Kidney (tissue), 13 donors: ENCODE measurements at regions not wholly inside any gene's neighbourhood (a gene's known extent, or its start where the extent isn't known, plus 50 kb on each side); places are given as distances from the start of the nearest gene placed in this dataset.

ENCODE experiments used
- DNase-seq, 5 donors: peaks; one replicate each; pipeline ENCODE4 v3.0.0-alpha.2; 2013 to 2020
- FAIRE-seq: peaks from 2 replicates; lab custom pipeline; 2012; peaks lifted over from hg19 to GRCh38; lab: Jason Lieb, UNC
- H3K27ac ChIP-seq, 2 donors: one replicate each; pipeline ENCODE4 v1.7.0; 2013; ENCODE audit warnings: low read depth in 2 of 2, low read length in 2 of 2, inconsistent platforms in 1 of 2
- H3K27me3 ChIP-seq: one replicate; pipeline ENCODE4 v1.7.1; 2013; ENCODE audit warnings: low read length, inconsistent platforms; ENCODE audit not compliant: control insufficient read depth, insufficient read depth
- H3K36me3 ChIP-seq, 3 donors: one replicate each; pipeline versions ENCODE4 v1.7.0 to v1.7.1; 2013; ENCODE audit warnings: low read length in 3 of 3, control low read depth in 1 of 3, inconsistent platforms in 1 of 3; ENCODE audit not compliant: insufficient read depth in 3 of 3, control insufficient read depth in 2 of 3
- H3K4me1 ChIP-seq, 3 donors: one replicate each; pipeline versions ENCODE4 v1.7.0 to v1.7.1; 2013; ENCODE audit warnings: low read length in 3 of 3, inconsistent platforms in 1 of 3, low read depth in 1 of 3; ENCODE audit not compliant: control insufficient read depth in 2 of 3, insufficient read depth in 2 of 3
- H3K4me3 ChIP-seq, 3 donors: one replicate each; pipeline versions ENCODE4 v1.7.0 to v1.8.1; 2013; ENCODE audit warnings: low read length in 3 of 3, control low read depth in 1 of 3, inconsistent platforms in 1 of 3
- H3K9ac ChIP-seq, 3 donors: one replicate each; pipeline versions ENCODE4 v1.7.0 to v1.7.1; 2013; ENCODE audit warnings: low read length in 3 of 3, control low read depth in 1 of 3, inconsistent platforms in 1 of 3
- H3K9me3 ChIP-seq, 3 donors: one replicate each; pipeline versions ENCODE4 v1.7.0 to v1.7.1; 2013; ENCODE audit warnings: low read length in 3 of 3, control low read depth in 1 of 3, inconsistent platforms in 1 of 3; ENCODE audit not compliant: control insufficient read depth in 2 of 3, insufficient read depth in 1 of 3
- intact Hi-C: fragments of 100-400 bp; cut with DNase I; formaldehyde crosslinking; loops from one replicate; pipeline ENCODE4 v1.11.1; 2022
- TF ChIP-seq, protein P1 (sequence below): IDR thresholded peaks from 3 replicates; pipeline ENCODE4 v1.5.1; 2012; ENCODE audit warnings: mild to moderate bottlenecking, moderate library complexity, borderline replicate concordance; ENCODE audit not compliant: insufficient read depth; ENCODE audit errors: extremely low read depth
- donor health status: control.
- donor health status: control.
- donor health status: control.
- donor health status: control.
- donor health status: control.
- donor health status: DM: yes; HTN: yes; CAD: no.
- donor health status: Normal renal cell carcinoma (clear cell type).

DNA sequence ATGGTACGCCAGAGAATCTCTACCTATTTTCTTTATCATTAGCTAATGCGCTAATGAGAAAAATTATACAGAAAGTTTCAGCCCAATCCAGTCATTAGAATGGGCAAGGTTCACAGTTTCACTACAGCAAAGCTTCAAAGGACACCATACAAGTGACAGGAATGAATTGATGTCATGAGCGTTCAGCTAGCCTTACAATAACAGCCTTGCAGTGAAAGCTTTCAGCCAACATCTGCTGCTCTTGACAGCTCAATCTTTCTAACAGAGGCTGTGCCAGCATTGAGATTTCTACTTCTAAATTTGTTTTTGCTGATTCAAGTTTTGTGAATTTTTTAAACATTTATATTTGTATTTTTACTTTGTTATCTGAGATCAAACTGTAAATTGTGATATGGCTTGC is 302.4 kb upstream of the FAM174A start:
- intact Hi-C loops = no loop called here
- Histone ChIP-seq H3K27me3 (no peaks in the 10 kb centered on the region), H3K36me3 (no peaks in the 10 kb centered on the region), H3K9ac (no peak overlapping the region), H3K4me3 (no peak overlapping the region), H3K9me3 (peaks cover 0 to 3% (median 0%) of the 10 kb centered on the region in 3 donors), H3K4me1 (no peaks in the 10 kb centered on the region), H3K27ac (no peak overlapping the region)
- no peak for FAIRE-seq
- DNase-seq = peak in 2 of 5 donors; percentile 21 to 26
- TF ChIP-seq, protein P1, sequence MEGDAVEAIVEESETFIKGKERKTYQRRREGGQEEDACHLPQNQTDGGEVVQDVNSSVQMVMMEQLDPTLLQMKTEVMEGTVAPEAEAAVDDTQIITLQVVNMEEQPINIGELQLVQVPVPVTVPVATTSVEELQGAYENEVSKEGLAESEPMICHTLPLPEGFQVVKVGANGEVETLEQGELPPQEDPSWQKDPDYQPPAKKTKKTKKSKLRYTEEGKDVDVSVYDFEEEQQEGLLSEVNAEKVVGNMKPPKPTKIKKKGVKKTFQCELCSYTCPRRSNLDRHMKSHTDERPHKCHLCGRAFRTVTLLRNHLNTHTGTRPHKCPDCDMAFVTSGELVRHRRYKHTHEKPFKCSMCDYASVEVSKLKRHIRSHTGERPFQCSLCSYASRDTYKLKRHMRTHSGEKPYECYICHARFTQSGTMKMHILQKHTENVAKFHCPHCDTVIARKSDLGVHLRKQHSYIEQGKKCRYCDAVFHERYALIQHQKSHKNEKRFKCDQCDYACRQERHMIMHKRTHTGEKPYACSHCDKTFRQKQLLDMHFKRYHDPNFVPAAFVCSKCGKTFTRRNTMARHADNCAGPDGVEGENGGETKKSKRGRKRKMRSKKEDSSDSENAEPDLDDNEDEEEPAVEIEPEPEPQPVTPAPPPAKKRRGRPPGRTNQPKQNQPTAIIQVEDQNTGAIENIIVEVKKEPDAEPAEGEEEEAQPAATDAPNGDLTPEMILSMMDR = no peak

DNA sequence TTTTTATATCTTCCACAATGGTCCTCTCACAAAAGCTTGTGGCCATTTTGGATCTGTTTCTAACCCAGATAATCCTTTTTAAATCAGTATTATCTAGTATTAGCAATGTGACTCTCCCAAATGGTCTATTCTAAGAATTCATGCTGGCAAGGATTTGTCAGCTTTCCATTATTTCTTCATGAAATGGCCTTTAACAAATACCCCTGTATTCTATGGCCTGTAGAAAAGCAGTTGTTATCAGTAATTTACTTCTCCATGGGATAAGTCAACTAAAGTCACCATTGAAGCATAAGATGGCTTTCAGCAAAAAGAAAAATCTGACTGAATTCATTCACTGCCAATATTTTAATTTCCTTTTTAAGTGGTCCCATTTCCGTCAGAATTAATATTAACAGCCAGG is 346.4 kb upstream of the FAM174A start:
- no peak for FAIRE-seq
- H3K27me3 ChIP-seq = no peaks in the 10 kb centered on the region
- H3K27ac ChIP-seq = no peak overlapping the region
- no peak overlapping the region for H3K4me3 ChIP-seq
- TF ChIP-seq, protein P1 = no peak
- no peak for DNase-seq
- no peaks in the 10 kb centered on the region for H3K36me3 ChIP-seq
- intact Hi-C loops = no loop called here
- H3K9ac ChIP-seq = no peak overlapping the region
- no peaks in the 10 kb centered on the region for H3K9me3 ChIP-seq
- H3K4me1 ChIP-seq = no peaks in the 10 kb centered on the region

DNA sequence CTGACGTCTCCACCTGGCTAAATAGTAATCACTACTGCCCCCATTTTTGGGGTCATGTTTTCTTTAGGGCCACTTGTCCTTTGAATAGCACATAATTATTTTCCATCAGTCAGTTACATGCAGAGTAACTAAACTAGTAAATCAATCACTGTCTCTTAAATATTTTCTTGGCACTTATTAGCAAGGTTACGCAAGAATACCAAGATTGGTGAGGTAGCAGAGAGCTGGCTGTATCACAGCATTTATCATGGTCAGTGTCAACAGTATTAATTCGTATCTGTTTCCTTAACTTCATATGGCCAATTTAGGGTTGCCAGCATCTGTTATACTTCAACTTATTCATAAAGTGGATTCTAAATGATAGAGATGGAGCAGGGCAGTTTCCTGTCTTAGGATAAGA is 346.8 kb upstream of the FAM174A start:
- Histone ChIP-seq H3K36me3 (no peaks in the 10 kb centered on the region), H3K27ac (no peak overlapping the region), H3K9ac (no peak overlapping the region), H3K4me1 (no peaks in the 10 kb centered on the region), H3K4me3 (no peak overlapping the region), H3K9me3 (no peaks in the 10 kb centered on the region), H3K27me3 (no peaks in the 10 kb centered on the region)
- intact Hi-C loops = no loop called here
- DNase-seq (no peak), FAIRE-seq (no peak)
- TF ChIP-seq, protein P1 = no peak

DNA sequence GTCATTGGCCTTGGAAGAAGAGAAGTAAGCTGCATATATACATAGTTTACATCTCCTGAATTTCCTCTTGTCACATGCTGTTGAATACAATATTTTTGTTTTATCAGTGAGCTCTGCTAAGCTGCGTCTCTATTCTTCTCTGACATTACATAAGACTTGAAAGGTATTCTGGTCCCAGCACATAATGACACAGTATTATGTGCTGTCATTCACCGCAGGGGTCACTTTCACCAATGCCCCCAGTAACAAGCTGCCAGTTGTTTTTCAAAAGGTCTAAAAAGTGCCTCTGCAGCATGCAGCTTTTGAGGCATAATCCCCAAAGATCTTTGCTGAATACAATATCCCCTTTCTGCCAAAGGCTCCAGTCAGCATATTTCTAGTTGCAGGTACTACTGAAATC is 349.0 kb upstream of the FAM174A start:
- H3K9me3 ChIP-seq = no peaks in the 10 kb centered on the region
- H3K9ac ChIP-seq = no peak overlapping the region
- TF ChIP-seq, protein P1 = no peak
- no peak overlapping the region for H3K4me3 ChIP-seq
- H3K27me3 ChIP-seq = no peaks in the 10 kb centered on the region
- H3K4me1 ChIP-seq = no peaks in the 10 kb centered on the region
- no peak overlapping the region for H3K27ac ChIP-seq
- no peaks in the 10 kb centered on the region for H3K36me3 ChIP-seq
- FAIRE-seq = no peak
- intact Hi-C loops = no loop called here
- no peak for DNase-seq
